ENCODE measurements at regions not wholly inside any gene's neighbourhood (a gene's known extent, or its start where the extent isn't known, plus 50 kb on each side); places are given as distances from the start of the nearest gene placed in this dataset.
"Not testable (repeated sequence)": the region's sequence is repeated elsewhere in the genome, so short reads cannot be mapped to it uniquely, and the experiment has no call there.

DNA sequence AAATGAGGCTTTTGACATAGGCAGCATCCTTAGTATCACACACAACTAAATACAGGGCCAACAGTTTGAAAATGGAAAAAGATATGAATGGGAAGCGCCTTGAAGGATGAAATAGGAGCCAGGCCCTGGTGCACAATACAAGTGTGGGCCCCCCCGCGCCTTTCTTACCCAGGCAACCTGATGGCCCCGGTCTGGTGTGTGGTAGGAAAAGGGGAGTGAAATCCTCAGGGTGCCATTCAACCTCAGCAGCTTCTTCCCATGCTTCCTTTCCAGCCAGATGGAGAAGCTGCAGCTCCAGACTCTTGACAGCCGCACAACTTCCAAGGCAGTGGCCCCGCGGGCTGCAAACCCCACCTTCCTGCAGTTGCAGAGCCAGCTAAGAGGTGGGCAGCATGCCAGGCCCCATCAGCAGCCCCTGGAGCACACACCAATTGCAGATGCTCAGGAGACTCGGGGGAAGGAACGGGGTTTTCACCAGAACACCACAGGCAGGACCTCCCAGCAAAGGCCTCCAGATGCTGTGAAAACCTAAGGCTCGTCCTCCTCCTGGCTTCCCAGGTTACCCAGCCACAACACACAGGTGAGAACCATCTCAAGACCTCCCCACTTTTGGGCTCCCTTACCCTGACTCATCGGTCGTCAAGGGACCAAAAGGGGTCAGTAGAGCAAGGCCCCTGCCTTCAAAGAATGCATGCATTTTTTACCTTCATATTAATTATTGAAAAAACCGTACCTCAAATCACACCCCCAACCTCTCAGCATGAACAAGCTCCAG lies 101.6 kb downstream of the CPN2 start:
- DNase-seq (ENCODE audit: low spot score), result no peak

- DNase-seq (ENCODE audit: low spot score), result no peak
Measured at GRCh38 chr3:194250098-194251002, 100.8 kb downstream of the CPN2 start.

DNA sequence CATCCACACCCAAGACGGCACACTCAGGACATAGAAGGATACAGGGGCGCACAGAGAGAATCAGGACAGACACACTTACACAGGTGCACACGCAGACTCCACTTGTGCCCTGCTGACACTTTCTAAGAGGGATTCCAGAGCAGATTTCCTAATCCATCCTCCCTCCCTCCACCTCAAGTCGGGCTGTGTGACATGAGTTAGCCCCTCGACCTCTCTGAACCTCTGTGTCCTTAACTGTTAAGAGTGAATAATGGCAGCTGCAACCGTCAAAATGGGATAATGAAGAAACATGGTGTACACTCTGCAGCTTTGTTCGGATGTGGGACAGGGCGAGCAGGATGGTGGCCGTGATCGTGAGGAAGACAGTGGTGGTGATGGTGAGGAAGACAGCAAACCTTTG lies 100.1 kb downstream of the CPN2 start:
- no peak for DNase-seq (ENCODE audit: low spot score)

DNA sequence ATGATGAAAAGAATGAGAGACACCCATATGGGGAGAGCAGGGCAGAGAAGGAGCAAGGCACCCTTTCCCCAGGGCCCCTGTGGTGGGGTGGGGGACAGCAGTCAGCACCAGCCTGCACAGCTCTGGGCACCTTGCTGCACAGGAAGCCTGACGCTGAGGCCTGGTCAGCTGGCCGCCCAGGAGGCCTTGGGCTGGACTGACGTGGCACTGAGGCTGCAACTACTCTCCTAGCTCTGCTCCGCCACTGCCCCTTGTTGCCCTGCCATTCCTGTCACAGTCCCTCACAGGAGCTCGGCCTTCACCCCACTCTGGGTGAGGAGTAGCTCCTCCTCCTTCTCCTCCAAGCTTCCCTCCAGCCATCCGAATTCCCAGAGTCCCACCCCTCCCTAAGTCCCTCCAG lies 99.7 kb downstream of the CPN2 start:
- no peak for DNase-seq (ENCODE audit: low spot score)

- DNase-seq (ENCODE audit: low spot score), result no peak
Measured at GRCh38 chr3:194251891-194252560, 99.1 kb downstream of the CPN2 start.

- no peak for DNase-seq (ENCODE audit: low spot score)
Measured at GRCh38 chr3:194253270-194253669, 97.9 kb downstream of the CPN2 start.

GRCh38 chr3:194254040-194254439 lies 97.1 kb downstream of the CPN2 start:
- no peak for DNase-seq (ENCODE audit: low spot score)

DNA sequence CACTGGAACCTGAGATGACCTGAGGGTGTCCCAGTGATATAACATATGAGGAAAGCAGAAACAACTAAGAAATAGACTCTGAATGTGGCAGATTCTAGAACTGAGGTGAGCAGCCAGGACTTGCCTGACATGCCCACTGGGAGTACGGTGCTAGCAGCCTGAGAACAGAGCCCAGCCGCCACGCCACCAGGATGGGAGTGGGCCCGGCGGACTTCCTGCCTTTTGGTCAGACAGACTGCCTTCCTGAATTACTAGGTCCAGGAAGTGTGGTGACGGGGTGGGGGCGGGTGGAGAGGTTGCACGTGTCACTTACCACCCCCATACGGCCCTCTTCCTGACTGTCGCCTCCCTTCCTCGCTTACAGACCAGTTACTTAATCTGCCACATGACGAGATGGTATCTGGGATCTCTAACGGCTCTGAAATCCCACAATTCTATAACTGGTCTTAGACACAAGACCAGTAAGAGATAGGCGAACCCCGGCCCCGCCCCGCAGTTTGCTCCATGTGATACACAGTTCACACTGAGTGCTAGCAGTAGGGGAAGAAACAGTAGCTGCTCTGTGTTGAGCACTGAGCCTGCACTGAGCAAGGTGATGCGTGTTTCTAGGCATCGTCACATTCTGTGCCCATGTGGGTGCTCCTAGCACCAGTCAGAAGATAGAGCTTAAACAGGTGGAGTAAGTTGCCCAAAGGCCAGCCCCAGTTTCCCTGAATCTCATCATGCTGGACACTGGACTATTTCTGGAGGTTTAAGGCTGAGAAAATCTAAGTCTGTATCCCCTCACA lies 95.7 kb downstream of the CPN2 start:
- peak; percentile 38 for DNase-seq (ENCODE audit: low spot score)

- no peak for DNase-seq (ENCODE audit: low spot score)
Measured at GRCh38 chr3:194256040-194256945, 94.8 kb downstream of the CPN2 start.

GRCh38 chr3:194257151-194257621 lies 93.9 kb downstream of the CPN2 start:
- no peak for DNase-seq (ENCODE audit: low spot score)

DNA sequence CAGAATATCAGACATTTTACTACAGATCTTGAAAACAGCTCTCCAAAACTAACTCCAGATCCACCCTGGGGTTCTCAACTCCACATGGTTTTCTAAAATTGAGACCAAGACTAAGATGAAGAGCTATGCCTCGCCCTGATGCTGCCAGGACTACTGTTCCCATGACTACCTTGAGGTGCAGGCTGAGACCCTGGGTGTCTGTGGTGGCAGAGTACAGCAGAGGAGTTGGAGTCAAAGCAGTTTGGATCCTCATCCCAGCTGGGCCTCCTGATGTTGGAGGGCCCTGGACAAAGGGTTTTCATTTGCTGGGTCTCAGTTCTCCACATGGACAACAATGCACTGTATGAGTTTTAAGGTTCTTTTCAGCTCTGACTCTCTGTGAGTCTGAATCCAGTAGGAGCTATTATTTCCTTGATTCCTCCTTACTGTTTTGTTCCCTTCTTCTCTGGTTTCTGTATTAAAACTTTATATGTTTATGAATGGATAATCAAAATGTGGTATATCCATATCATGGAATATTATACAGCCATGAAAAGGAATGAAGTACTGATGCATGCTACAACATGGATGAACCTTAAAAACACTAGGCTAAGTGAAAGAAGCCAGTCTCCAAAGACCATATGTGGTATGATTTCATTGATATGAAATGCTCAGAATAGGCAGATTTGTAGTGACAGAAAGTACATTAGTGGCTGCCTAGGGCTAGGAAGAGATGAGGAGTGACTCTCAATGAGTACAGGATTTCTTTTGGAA lies 93.0 kb downstream of the CPN2 start:
- DNase-seq (ENCODE audit: low spot score), result no peak

- no peak for DNase-seq (ENCODE audit: low spot score)
Measured at GRCh38 chr3:194259982-194260766, 91.0 kb downstream of the CPN2 start.

GRCh38 chr3:194261581-194262063 lies 89.5 kb downstream of the CPN2 start:
- DNase-seq (ENCODE audit: low spot score), result no peak

DNA sequence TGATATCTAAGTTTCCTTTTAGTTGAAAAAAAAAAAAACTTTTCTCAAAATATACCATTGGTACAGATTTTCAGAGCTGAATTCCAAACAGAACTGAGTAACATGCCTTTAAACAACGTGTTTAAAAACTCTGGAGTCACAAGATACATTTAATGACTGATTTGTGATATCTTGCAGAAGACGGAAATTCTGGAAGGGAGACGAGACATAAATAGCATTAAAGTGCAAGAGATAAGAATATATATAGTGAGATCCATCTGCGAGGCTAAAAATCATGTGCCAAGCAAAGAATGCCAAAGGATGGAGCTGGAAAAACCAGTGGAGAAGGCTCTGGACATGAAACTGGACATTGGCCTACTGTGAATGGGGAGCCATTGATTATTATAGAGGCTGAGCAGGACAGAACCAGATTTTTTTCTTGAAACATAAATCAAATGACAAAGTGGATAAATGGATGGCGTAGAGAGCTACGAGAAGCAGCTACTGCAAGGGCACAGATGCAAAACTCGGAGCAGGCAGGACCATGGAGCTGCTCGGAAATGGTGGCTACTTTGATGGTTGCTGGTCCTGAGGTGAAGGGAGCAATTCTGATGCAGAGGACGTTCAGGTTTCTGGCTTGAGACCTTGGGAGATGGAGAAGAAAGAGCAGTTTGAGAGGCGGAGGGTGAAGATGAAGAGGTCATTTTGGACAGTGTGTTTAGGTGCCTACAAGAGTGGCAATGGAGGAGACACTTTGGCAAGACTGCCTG lies 88.8 kb downstream of the CPN2 start:
- no peak for DNase-seq (ENCODE audit: low spot score)

- no peak for DNase-seq (ENCODE audit: low spot score)
Measured at GRCh38 chr3:194262925-194263305, 88.2 kb downstream of the CPN2 start.

GRCh38 chr3:194264631-194265504 lies 86.3 kb downstream of the CPN2 start:
- not testable (repeated sequence) for DNase-seq (ENCODE audit: low spot score)

DNA sequence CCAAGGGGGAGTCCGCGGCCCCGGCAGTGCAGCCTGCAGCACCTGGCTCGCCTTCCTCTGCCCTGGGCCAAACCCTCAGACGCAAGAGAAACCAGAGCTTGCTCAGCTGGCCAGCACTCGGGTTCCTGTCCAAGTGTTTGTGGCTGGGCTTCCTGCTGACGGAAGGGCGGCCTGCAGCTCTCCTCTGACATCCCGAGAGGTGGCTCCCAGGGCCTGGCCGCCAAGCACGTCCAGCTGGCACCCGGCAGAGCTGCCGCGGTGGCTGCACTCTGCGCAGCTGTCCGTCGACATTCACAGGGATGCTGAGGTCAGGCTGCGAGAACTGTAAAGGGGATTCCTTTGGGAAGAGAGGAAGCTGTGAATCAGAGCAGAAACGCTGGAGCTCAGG lies 85.6 kb downstream of the CPN2 start:
- DNase-seq (ENCODE audit: low spot score), result peak; percentile 80

Data from Ammon's horn (tissue), 1 donor.